Neural crest cell (in vitro differentiated cells): ENCODE measurements at regions not wholly inside any gene's neighbourhood (a gene's known extent, or its start where the extent isn't known, plus 50 kb on each side); places are given as distances from the start of the nearest gene placed in this dataset. TPM values are rescaled to one million over a fixed set of nuclear protein-coding genes. Genes with fewer than 3 reads are reported as not detected.

Experiments
- DNase-seq: peaks from one replicate; pipeline ENCODE4 v3.0.0; 2021; ENCODE audit warnings: low read depth, mixed read lengths, low spot score
- H3K27ac Mint-ChIP-seq: one replicate; pipeline ENCODE4 v1.8.0; 2021; ENCODE audit warnings: mild to moderate bottlenecking, mixed read lengths; ENCODE audit not compliant: unreplicated experiment
- H3K27me3 Mint-ChIP-seq: 2 replicates; pipeline ENCODE4 v1.8.0; 2021; ENCODE audit warnings: low read depth, mild to moderate bottlenecking, mixed read lengths
- H3K36me3 Mint-ChIP-seq: 2 replicates; pipeline ENCODE4 v1.8.0; 2021; ENCODE audit warnings: low read depth, mild to moderate bottlenecking, mixed read lengths
- H3K4me1 Mint-ChIP-seq: 2 replicates; pipeline ENCODE4 v1.8.0; 2021; ENCODE audit warnings: mixed read lengths
- H3K4me3 Mint-ChIP-seq: one replicate; pipeline ENCODE4 v1.8.0; 2021; ENCODE audit warnings: mild to moderate bottlenecking, mixed read lengths
- H3K9me3 Mint-ChIP-seq: 2 replicates; pipeline ENCODE4 v1.8.0; 2021; ENCODE audit warnings: mixed read lengths
- microRNA-seq: library from miRNA; unstranded; fragments of <30 nt; microRNA quantifications from one replicate; pipeline ENCODE4, GENCODE V29; 2020
- TF ChIP-seq, protein P1 (sequence below): fragments of 200-600 bp; sonication (generic); conservative IDR thresholded peaks from 2 replicates; pipeline ENCODE4 v1.5.0; 2021; ENCODE audit warnings: antibody characterized with exemption, mild to moderate bottlenecking

- Mint-ChIP-seq H3K9me3 (no peaks in the 10 kb centered on the region), H3K27ac (no peak overlapping the region), H3K36me3 (no peaks in the 10 kb centered on the region), H3K27me3 (no peaks in the 10 kb centered on the region), H3K4me1 (no peaks in the 10 kb centered on the region), H3K4me3 (no peak overlapping the region)
- TF ChIP-seq, protein P1, sequence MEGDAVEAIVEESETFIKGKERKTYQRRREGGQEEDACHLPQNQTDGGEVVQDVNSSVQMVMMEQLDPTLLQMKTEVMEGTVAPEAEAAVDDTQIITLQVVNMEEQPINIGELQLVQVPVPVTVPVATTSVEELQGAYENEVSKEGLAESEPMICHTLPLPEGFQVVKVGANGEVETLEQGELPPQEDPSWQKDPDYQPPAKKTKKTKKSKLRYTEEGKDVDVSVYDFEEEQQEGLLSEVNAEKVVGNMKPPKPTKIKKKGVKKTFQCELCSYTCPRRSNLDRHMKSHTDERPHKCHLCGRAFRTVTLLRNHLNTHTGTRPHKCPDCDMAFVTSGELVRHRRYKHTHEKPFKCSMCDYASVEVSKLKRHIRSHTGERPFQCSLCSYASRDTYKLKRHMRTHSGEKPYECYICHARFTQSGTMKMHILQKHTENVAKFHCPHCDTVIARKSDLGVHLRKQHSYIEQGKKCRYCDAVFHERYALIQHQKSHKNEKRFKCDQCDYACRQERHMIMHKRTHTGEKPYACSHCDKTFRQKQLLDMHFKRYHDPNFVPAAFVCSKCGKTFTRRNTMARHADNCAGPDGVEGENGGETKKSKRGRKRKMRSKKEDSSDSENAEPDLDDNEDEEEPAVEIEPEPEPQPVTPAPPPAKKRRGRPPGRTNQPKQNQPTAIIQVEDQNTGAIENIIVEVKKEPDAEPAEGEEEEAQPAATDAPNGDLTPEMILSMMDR = no peak
- DNase-seq = no peak
Observed at GRCh38 chrX:95156566-95156965, 1482.6 kb downstream of the FAM133A start.

Small RNA genes in the stretch of these regions (microRNA-seq; reads per million reads assigned to microRNA genes)
- gene MIR548M = not detected
